Body of pancreas (tissue), 4 donors: ENCODE measurements at regions not wholly inside any gene's neighbourhood (a gene's known extent, or its start where the extent isn't known, plus 50 kb on each side); places are given as distances from the start of the nearest gene placed in this dataset.
A peak's percentile ranks its signal among the peaks of the same experiment; 100 is the strongest.

Source experiments
- ATAC-seq: fragments of 150-250 bp; one replicate; pipeline ENCODE4 v1.9.1; 2016
- DNase-seq, 4 donors: peaks; one replicate each; pipeline ENCODE4 v3.0.0-alpha.2; 2019
- H3K27ac ChIP-seq, 4 donors: fragments of 200-600 bp; sonication (generic); 1 replicate in 3 of 4; 2 replicates in 1 of 4; pipeline versions ENCODE4 v1.5.1 to v1.6.1; 2016 to 2019; ENCODE audit warnings: mild to moderate bottlenecking in 1 of 4, mixed read lengths in 1 of 4, moderate library complexity in 1 of 4
- H3K27me3 ChIP-seq, 2 donors: fragments of 200-600 bp; sonication (generic); one replicate each; pipeline ENCODE4 v1.6.0; 2016; ENCODE audit warnings: mild to moderate bottlenecking in 1 of 2
- H3K36me3 ChIP-seq, 2 donors: fragments of 200-600 bp; sonication (generic); replicated peaks in 1 of 2; 2 replicates each; pipeline ENCODE4 v1.5.1; 2016; ENCODE audit warnings: low read depth in 2 of 2; ENCODE audit not compliant: insufficient read depth in 1 of 2
- H3K4me1 ChIP-seq: fragments of 200-600 bp; sonication (generic); one replicate; pipeline ENCODE4 v1.6.0; 2016
- H3K4me3 ChIP-seq, 2 donors: fragments of 200-600 bp; sonication (generic); 1 replicate in 1 of 2; 2 replicates in 1 of 2; pipeline ENCODE4 v1.5.1; 2016 to 2019
- H3K9me3 ChIP-seq, 3 donors: fragments of 200-600 bp; sonication (generic); 1 replicate in 2 of 3; 2 replicates in 1 of 3; pipeline ENCODE4 v1.5.1; 2016
- POLR2A ChIP-seq, 3 donors: fragments of 450-650 bp; IDR thresholded peaks; one replicate each; pipeline ENCODE4 v1.6.1; 2016; ENCODE audit warnings: antibody characterized with exemption in 3 of 3, mild to moderate bottlenecking in 2 of 3
- WGBS, 2 donors: methylation state at CpG; one replicate each; pipeline ENCODE4 v1.1.5; 2017; 5-methylcytosine and 5-hydroxymethylcytosine counted together
- intact Hi-C: fragments of 100-400 bp; cut with DNase I; formaldehyde crosslinking; loops from one replicate; pipeline ENCODE4 v1.15.1; 2023
- TF ChIP-seq, protein P1 (sequence below), 7 experiments: fragments of 450-650 bp in 4 of 7; fragments of 200-600 bp in 3 of 7; sonication (generic) in 3 of 7; IDR thresholded peaks; one replicate each; pipeline ENCODE4 v1.5.1; 2016 to 2019; ENCODE audit warnings: antibody characterized with exemption in 7 of 7

DNA sequence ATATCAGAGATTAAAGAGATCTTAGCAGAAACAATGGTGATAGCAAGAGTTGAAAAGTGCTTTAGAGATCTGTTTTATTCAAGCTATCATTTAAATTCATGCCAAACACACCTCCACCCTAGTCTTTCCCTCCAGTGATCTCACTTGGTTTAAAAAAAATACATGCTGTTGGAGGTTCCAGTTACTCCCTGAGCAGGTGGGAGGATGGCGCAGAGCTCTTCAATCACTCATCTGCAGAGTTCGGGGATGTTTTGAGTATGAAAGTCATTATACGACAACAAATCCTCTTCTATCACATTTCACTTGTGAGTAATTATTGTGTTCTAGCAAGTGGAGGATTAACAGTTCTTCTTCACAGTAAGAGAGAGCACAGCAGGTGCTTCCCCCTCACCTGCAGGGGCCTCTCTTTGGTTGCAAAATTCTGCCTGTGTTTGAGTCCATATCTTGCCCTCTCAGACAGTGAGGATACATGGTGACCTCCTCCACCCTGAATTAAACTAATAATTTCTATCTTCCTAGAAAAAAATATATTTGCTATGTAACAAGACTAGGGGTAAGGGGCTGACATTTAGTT, 376.7 kb downstream of the LIG4 start:
- no peak overlapping the region for H3K4me3 ChIP-seq
- no peaks in the 10 kb centered on the region for H3K4me1 ChIP-seq
- intact Hi-C loops = no loop called here
- no peak for TF ChIP-seq POLR2A (IDR thresholded peaks at IDR 0.05)
- TF ChIP-seq, protein P1, sequence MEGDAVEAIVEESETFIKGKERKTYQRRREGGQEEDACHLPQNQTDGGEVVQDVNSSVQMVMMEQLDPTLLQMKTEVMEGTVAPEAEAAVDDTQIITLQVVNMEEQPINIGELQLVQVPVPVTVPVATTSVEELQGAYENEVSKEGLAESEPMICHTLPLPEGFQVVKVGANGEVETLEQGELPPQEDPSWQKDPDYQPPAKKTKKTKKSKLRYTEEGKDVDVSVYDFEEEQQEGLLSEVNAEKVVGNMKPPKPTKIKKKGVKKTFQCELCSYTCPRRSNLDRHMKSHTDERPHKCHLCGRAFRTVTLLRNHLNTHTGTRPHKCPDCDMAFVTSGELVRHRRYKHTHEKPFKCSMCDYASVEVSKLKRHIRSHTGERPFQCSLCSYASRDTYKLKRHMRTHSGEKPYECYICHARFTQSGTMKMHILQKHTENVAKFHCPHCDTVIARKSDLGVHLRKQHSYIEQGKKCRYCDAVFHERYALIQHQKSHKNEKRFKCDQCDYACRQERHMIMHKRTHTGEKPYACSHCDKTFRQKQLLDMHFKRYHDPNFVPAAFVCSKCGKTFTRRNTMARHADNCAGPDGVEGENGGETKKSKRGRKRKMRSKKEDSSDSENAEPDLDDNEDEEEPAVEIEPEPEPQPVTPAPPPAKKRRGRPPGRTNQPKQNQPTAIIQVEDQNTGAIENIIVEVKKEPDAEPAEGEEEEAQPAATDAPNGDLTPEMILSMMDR (IDR thresholded peaks at IDR 0.05) = no peak
- DNase-seq (no peak), ATAC-seq (no peak)
- H3K9me3 ChIP-seq = no peaks in the 10 kb centered on the region
- no peaks in the 10 kb centered on the region for H3K36me3 ChIP-seq
- no peaks in the 10 kb centered on the region for H3K27me3 ChIP-seq
- H3K27ac ChIP-seq = no peak overlapping the region
- 60 to 64% methylated on average over 3 of the region's 3 CpGs for WGBS, 2 donors

DNA sequence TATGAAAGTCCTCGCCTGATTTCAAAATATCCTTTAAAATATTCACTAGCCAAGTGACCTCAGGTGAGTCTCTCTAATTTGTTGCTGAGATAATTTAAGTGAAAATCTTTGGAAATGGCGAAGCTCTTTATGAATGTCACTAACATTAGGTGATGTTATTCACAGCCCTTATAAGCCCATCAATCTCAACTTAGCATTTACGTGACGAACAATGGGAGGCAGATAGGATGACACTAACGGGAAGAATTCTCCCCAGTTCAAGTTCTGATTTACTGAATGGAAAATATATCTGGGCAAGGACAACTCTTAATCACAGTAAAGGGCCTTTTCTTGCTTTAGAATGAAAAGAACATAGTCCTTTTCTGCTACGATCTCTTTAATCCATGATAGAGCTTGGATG, 378.7 kb downstream of the LIG4 start:
- Histone ChIP-seq H3K4me1 (no peaks in the 10 kb centered on the region), H3K9me3 (no peaks in the 10 kb centered on the region), H3K4me3 (no peak overlapping the region), H3K36me3 (no peaks in the 10 kb centered on the region), H3K27me3 (no peaks in the 10 kb centered on the region), H3K27ac (no peak overlapping the region)
- DNase-seq = no peak
- TF ChIP-seq, protein P1 (IDR thresholded peaks at IDR 0.05) = no peak
- no peak for TF ChIP-seq POLR2A (IDR thresholded peaks at IDR 0.05)
- WGBS, 2 donors = 80 to 81% methylated on average over 6 of the region's 6 CpGs
- intact Hi-C loops = no loop called here
- ATAC-seq = no peak

DNA sequence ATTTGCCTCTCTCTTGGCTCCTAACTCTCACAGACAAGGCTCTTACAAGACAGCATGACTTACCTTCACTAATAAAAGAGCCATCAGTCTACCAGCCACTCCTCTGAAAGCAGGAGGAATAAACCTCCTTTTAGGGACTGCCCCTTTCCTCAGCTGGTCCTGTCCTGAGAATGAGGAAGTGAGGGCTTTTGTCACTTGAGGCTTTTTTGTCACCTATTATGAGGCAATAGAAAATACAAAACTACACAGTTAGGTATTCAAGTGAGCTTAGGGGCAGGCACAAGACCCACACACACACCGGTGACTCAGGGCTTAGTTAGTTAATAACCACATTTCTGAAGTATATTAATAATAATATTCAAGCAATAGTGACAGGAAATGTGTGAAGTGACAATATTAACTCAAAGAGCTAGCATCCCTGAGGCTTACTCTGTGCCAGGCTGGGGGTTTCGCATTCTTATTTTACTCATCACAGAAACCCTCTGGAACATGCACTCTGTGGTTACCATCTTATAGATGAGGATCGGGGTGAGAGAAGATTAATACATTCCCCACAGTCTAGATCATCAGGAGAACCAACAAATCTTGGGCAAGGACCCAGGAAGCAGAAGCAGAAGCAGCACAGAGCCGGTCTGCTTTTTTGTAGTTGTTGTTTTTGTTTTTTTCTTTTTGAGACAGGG, 379.9 kb downstream of the LIG4 start:
- no peaks in the 10 kb centered on the region for H3K27me3 ChIP-seq
- no peaks in the 10 kb centered on the region for H3K36me3 ChIP-seq
- H3K4me1 ChIP-seq = no peaks in the 10 kb centered on the region
- ATAC-seq (peak; percentile 84), DNase-seq (no peak)
- H3K4me3 ChIP-seq = no peak overlapping the region
- no peak overlapping the region for H3K27ac ChIP-seq
- WGBS, 2 donors = 53 to 54% methylated on average over 4 of the region's 4 CpGs
- TF ChIP-seq, protein P1 (IDR thresholded peaks at IDR 0.05) = no peak
- no peak for TF ChIP-seq POLR2A (IDR thresholded peaks at IDR 0.05)
- intact Hi-C loops = no loop called here
- no peaks in the 10 kb centered on the region for H3K9me3 ChIP-seq

DNA sequence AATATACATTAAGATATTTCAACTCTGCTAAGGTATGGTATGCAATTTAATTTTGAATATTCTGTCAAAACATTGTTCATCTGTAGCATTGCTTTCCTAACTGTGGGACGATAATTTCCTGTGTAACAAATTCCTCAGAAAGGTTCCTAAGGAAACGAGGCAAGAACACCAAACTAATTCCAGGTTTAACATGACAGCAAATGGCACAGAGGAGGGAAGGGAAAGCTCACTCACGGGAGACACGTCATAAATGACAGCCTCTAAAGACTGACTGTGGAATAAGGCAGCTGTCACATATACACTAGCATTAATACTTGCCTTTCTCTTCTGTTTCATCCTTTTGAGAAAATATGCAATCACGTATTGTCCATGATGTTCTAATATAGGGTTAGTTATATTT, 380.6 kb downstream of the LIG4 start:
- DNase-seq = no peak
- H3K27me3 ChIP-seq = no peaks in the 10 kb centered on the region
- no peaks in the 10 kb centered on the region for H3K36me3 ChIP-seq
- no peak overlapping the region for H3K4me3 ChIP-seq
- TF ChIP-seq, protein P1 (IDR thresholded peaks at IDR 0.05) = no peak
- no peak for TF ChIP-seq POLR2A (IDR thresholded peaks at IDR 0.05)
- 38 to 39% methylated on average over 5 of the region's 5 CpGs for WGBS, 2 donors
- H3K9me3 ChIP-seq = no peaks in the 10 kb centered on the region
- H3K4me1 ChIP-seq = no peaks in the 10 kb centered on the region
- intact Hi-C loops = no loop called here
- no peak overlapping the region for H3K27ac ChIP-seq
- no peak for ATAC-seq

DNA sequence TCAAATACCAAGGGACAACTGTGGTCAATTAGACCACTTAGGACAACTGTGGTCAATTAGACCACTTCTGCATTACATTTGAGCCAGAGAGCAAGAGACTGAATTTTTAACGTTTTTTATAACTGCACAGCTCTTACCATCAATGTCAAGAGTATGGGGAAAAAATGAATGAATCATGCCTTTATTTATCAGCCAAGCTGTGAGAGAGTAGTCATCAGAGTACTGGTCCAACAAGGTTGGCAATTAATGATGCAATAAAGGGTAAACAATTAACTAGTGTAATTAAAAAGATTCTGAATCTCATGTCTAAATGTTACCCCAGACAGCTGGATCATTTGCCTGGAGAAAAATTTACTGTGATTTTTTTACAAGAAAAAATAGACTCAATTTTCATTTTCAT, 381.1 kb downstream of the LIG4 start:
- DNase-seq (no peak), ATAC-seq (no peak)
- H3K9me3 ChIP-seq = no peaks in the 10 kb centered on the region
- H3K36me3 ChIP-seq = no peaks in the 10 kb centered on the region
- H3K4me3 ChIP-seq = no peak overlapping the region
- TF ChIP-seq, protein P1 (IDR thresholded peaks at IDR 0.05) = no peak
- no peak for TF ChIP-seq POLR2A (IDR thresholded peaks at IDR 0.05)
- H3K27ac ChIP-seq = no peak overlapping the region
- intact Hi-C loops = no loop called here
- no peaks in the 10 kb centered on the region for H3K27me3 ChIP-seq
- H3K4me1 ChIP-seq = no peaks in the 10 kb centered on the region
- 17 to 20% methylated on average over 1 of the region's 1 CpG for WGBS, 2 donors
